Umbilical cord (tissue), 1 donor: ENCODE measurements at regions not wholly inside any gene's neighbourhood (a gene's known extent, or its start where the extent isn't known, plus 50 kb on each side); places are given as distances from the start of the nearest gene placed in this dataset.

Experiments used
- DNase-seq: peaks from one replicate; pipeline ENCODE4 v3.0.0-alpha.2; 2015; ENCODE audit warnings: low spot score

- DNase-seq: no peak
These were observed 191.1 kb downstream of the MAP2K6 start for GRCh38 chr17:69605571-69605970.

GRCh38 chr17:69606142-69606800 is 191.8 kb downstream of the MAP2K6 start:
- no peak for DNase-seq

- DNase-seq: peak; percentile 75
These were observed 192.8 kb downstream of the MAP2K6 start for GRCh38 chr17:69607162-69607834.

GRCh38 chr17:69608141-69608540 is 193.6 kb downstream of the MAP2K6 start:
- no peak for DNase-seq

GRCh38 chr17:69608808-69609472 is 194.4 kb downstream of the MAP2K6 start:
- DNase-seq: peak; percentile 79

GRCh38 chr17:69609473-69610305 is 195.2 kb downstream of the MAP2K6 start:
- DNase-seq: peak; percentile 10

GRCh38 chr17:69620363-69620762 is 205.9 kb downstream of the MAP2K6 start:
- DNase-seq: no peak

GRCh38 chr17:69625474-69625873 is 211.0 kb downstream of the MAP2K6 start:
- DNase-seq: no peak

GRCh38 chr17:69630056-69630635 is 215.6 kb downstream of the MAP2K6 start:
- no peak for DNase-seq

- no peak for DNase-seq
These were observed 220.3 kb downstream of the MAP2K6 start for GRCh38 chr17:69634844-69635243.

GRCh38 chr17:69637446-69638156 is 223.1 kb downstream of the MAP2K6 start:
- DNase-seq: peak; percentile 24

GRCh38 chr17:69639096-69639495 is 224.6 kb downstream of the MAP2K6 start:
- no peak for DNase-seq

GRCh38 chr17:69640073-69640472 is 225.6 kb downstream of the MAP2K6 start:
- DNase-seq: no peak

GRCh38 chr17:69643686-69644085 is 229.2 kb downstream of the MAP2K6 start:
- no peak for DNase-seq

- DNase-seq: no peak
These were observed 232.2 kb downstream of the MAP2K6 start for GRCh38 chr17:69646729-69647128.

GRCh38 chr17:69650881-69651280 is 236.4 kb downstream of the MAP2K6 start:
- DNase-seq: no peak

- no peak for DNase-seq
These were observed 237.4 kb downstream of the MAP2K6 start for GRCh38 chr17:69651921-69652320.

- DNase-seq: peak; percentile 90
These were observed 240.7 kb downstream of the MAP2K6 start for GRCh38 chr17:69654981-69655855.

GRCh38 chr17:69655902-69656301 is 241.4 kb downstream of the MAP2K6 start:
- DNase-seq: no peak
